IMR-90 (cell line): ENCODE measurements at regions not wholly inside any gene's neighbourhood (a gene's known extent, or its start where the extent isn't known, plus 50 kb on each side); places are given as distances from the start of the nearest gene placed in this dataset.

Source experiments
- ATAC-seq: fragments of 200-7000 bp; cut with Tn5 transposase; 2 replicates; pipeline ENCODE4 v1.9.1; 2020; ENCODE audit warnings: low read depth, mild to moderate bottlenecking, moderate library complexity
- BruUV-seq: library from RNA; stranded (reverse); fragments of 400-500 nt; replicated peaks from 2 replicates; lab custom pipeline; 2021; lab: Mats Ljungman, UMichigan
- CTCF ChIA-PET: fragments of 300-600 bp; formaldehyde crosslinking; extraction: SDS; loops from one replicate; lab custom pipeline; 2021; ENCODE audit warnings: antibody characterized with exemption; lab: Yijun Ruan, JAX
- POLR2A ChIA-PET: fragments of 300-600 bp; sonication (Branson Sonifier 250); formaldehyde crosslinking; loops from one replicate; lab custom pipeline; 2022; ENCODE audit warnings: antibody characterized with exemption; ENCODE audit not compliant: unreplicated experiment; lab: Charles Lee
- DNase-seq: peaks from one replicate; pipeline ENCODE4 v3.0.0; 2013
- H2AFZ ChIP-seq: replicated peaks from 2 replicates; pipeline ENCODE3; 2013; ENCODE audit warnings: low read length, mild to moderate bottlenecking; ENCODE audit not compliant: poor library complexity
- H2AK5ac ChIP-seq: 2 replicates; pipeline ENCODE4 v1.6.1; 2013; ENCODE audit warnings: low read depth, low read length, inconsistent platforms
- H2AK9ac ChIP-seq: replicated peaks from 2 replicates; pipeline ENCODE3; 2013; ENCODE audit warnings: mild to moderate bottlenecking, low read depth, low read length, moderate library complexity; ENCODE audit not compliant: poor library complexity
- H2BK120ac ChIP-seq: 2 replicates; pipeline ENCODE4 v1.6.1; 2013; ENCODE audit warnings: low read depth, low read length, inconsistent platforms
- H2BK15ac ChIP-seq: 3 replicates; pipeline ENCODE4 v1.6.1; 2013; ENCODE audit warnings: low read depth, low read length, inconsistent platforms
- H2BK20ac ChIP-seq: 2 replicates; pipeline ENCODE4 v1.6.1; 2013; ENCODE audit warnings: low read depth, mild to moderate bottlenecking, inconsistent platforms, low read length, moderate library complexity
- H2BK5ac ChIP-seq: 2 replicates; pipeline ENCODE4 v1.6.1; 2013; ENCODE audit warnings: mild to moderate bottlenecking, low read depth, low read length, inconsistent platforms; ENCODE audit not compliant: poor library complexity, severe bottlenecking
- H3K14ac ChIP-seq: replicated peaks from 2 replicates; pipeline ENCODE4 v1.6.1; 2013; ENCODE audit warnings: low read depth, low read length, inconsistent platforms
- H3K18ac ChIP-seq: 2 replicates; pipeline ENCODE4 v1.6.1; 2013; ENCODE audit warnings: low read depth, low read length, control low read depth
- H3K23ac ChIP-seq: 2 replicates; pipeline ENCODE4 v1.6.1; 2013; ENCODE audit warnings: low read depth, low read length, inconsistent platforms
- H3K27ac ChIP-seq: 2 replicates; pipeline ENCODE4 v1.5.1; 2013; ENCODE audit warnings: mild to moderate bottlenecking, control low read depth, low read length; ENCODE audit not compliant: insufficient read depth
- H3K27me3 ChIP-seq: 2 replicates; pipeline ENCODE4 v1.6.1; 2013; ENCODE audit warnings: low read length; ENCODE audit not compliant: control insufficient read depth, insufficient read depth
- H3K36me3 ChIP-seq: 2 replicates; pipeline ENCODE4 v1.6.1; 2013; ENCODE audit warnings: low read length, mixed read lengths; ENCODE audit not compliant: control insufficient read depth, insufficient read depth
- H3K4ac ChIP-seq: 2 replicates; pipeline ENCODE4 v1.6.1; 2013; ENCODE audit warnings: low read depth, low read length, inconsistent platforms
- H3K4me1 ChIP-seq: 2 replicates; pipeline ENCODE4 v1.6.1; 2013; ENCODE audit warnings: low read length, mixed read lengths; ENCODE audit not compliant: control insufficient read depth, insufficient read depth
- H3K4me2 ChIP-seq: 2 replicates; pipeline ENCODE4 v1.6.1; 2013; ENCODE audit warnings: low read depth, mild to moderate bottlenecking, control low read depth, low read length, moderate library complexity
- H3K4me3 ChIP-seq: 2 replicates; pipeline ENCODE4 v1.5.1; 2013; ENCODE audit warnings: low read depth, mild to moderate bottlenecking, control low read depth, low read length, moderate library complexity; ENCODE audit not compliant: insufficient read depth
- H3K56ac ChIP-seq: 2 replicates; pipeline ENCODE4 v1.6.1; 2013; ENCODE audit warnings: low read length, inconsistent platforms; ENCODE audit not compliant: insufficient read depth; ENCODE audit errors: extremely low read depth
- H3K79me1 ChIP-seq, 2 experiments: 2 replicates each; pipeline ENCODE4 v1.6.1; 2013; ENCODE audit warnings: low read length in 2 of 2, inconsistent platforms in 1 of 2, low read depth in 1 of 2
- H3K9ac ChIP-seq: 2 replicates; pipeline ENCODE4 v1.6.1; 2013; ENCODE audit warnings: low read depth, low read length, control low read depth
- H3K9me1 ChIP-seq: 2 replicates; pipeline ENCODE4 v1.6.1; 2013; ENCODE audit warnings: low read length, inconsistent platforms; ENCODE audit not compliant: insufficient read depth
- H3K9me3 ChIP-seq: 2 replicates; pipeline ENCODE4 v1.6.1; 2013; ENCODE audit warnings: low read length; ENCODE audit not compliant: control insufficient read depth, insufficient read depth
- H4K20me1 ChIP-seq: 2 replicates; pipeline ENCODE4 v1.6.1; 2013; ENCODE audit warnings: low read length, inconsistent platforms; ENCODE audit not compliant: insufficient read depth
- H4K5ac ChIP-seq: 2 replicates; pipeline ENCODE4 v1.6.1; 2013; ENCODE audit warnings: mild to moderate bottlenecking, low read depth, low read length, control low read depth
- H4K8ac ChIP-seq, 2 experiments: 2 replicates each; pipeline ENCODE4 v1.6.1; 2013; ENCODE audit warnings: low read depth in 2 of 2, low read length in 2 of 2, control low read depth in 1 of 2, inconsistent platforms in 1 of 2
- H4K91ac ChIP-seq: 2 replicates; pipeline ENCODE4 v1.6.1; 2013; ENCODE audit warnings: low read depth, low read length, inconsistent platforms; ENCODE audit not compliant: insufficient read depth
- BHLHE40 ChIP-seq: fragments of 150-350 bp; IDR thresholded peaks from 2 replicates; pipeline ENCODE4 v1.6.1; 2016; ENCODE audit warnings: mild to moderate bottlenecking, low read depth, low read length
- CTCF ChIP-seq: conservative IDR thresholded peaks from 2 replicates; pipeline ENCODE4 v1.5.1; 2012; ENCODE audit warnings: mild to moderate bottlenecking, low read depth, low read length, improper control_type of control experiment
- USF2 ChIP-seq: fragments of 150-350 bp; IDR thresholded peaks from 2 replicates; pipeline ENCODE4 v1.6.1; 2017; ENCODE audit warnings: mild to moderate bottlenecking, antibody characterized with exemption, low read length, low read depth
- WGBS, 2 experiments: methylation state at CpG; one replicate each; pipeline versions ENCODE4 v1.1.5 to v1.1.7; 2013; ENCODE audit warnings: missing lambda C conversion rate in 2 of 2; ENCODE audit not compliant: insufficient read length in 1 of 2; ENCODE audit errors: extremely low coverage in 2 of 2; 5-methylcytosine and 5-hydroxymethylcytosine counted together
- dilution Hi-C: fragments of 300-500 bp; cut with HindIII; formaldehyde crosslinking; loops from one replicate; pipeline ENCODE4 v1.14.3; 2018; ENCODE audit warnings: low sequenced_read_pairs; ENCODE audit not compliant: unreplicated experiment
- in situ Hi-C: fragments of 300-500 bp; cut with MboI; formaldehyde crosslinking; loops from 3 replicates; pipeline ENCODE4 v1.14.3; 2019; ENCODE audit warnings: low sequenced_read_pairs, inconsistent platforms, mixed read lengths
- intact Hi-C: fragments of 100-400 bp; cut with micrococcal nuclease; formaldehyde crosslinking; loops from 2 replicates; pipeline ENCODE4 v1.10.0; 2022

GRCh38 chr6:96391776-96392360 is 129.7 kb upstream of the UFL1 start:
- Histone ChIP-seq H2AK5ac (no peak overlapping the region), H4K20me1 (no peaks in the 10 kb centered on the region), H3K4me3 (no peak overlapping the region), H3K4me2 (no peak overlapping the region), H3K79me1 (no peaks in the 10 kb centered on the region), H4K5ac (no peak overlapping the region), H3K9me1 (no peaks in the 10 kb centered on the region), H3K36me3 (no peaks in the 10 kb centered on the region), H3K4ac (no peak overlapping the region), H2BK20ac (no peak overlapping the region), H3K14ac (no peak overlapping the region), H3K18ac (no peak overlapping the region), H3K56ac (no peak overlapping the region), H2AFZ (peak overlapping the region; percentile 24), H3K9me3 (peaks cover 7% of the 10 kb centered on the region), H3K27ac (no peak overlapping the region), H4K91ac (no peak overlapping the region), H4K8ac (no peak overlapping the region), H3K9ac (no peak overlapping the region), H2AK9ac (no peak overlapping the region), H2BK5ac (no peak overlapping the region), H3K4me1 (no peaks in the 10 kb centered on the region), H2BK120ac (no peak overlapping the region), H3K27me3 (no peaks in the 10 kb centered on the region), H3K23ac (no peak overlapping the region), H2BK15ac (no peak overlapping the region)
- no TSS peak for BruUV-seq
- ATAC-seq = no peak
- no peak for DNase-seq
- ChIA-PET POLR2A (no interaction called here), CTCF (no interaction called here)
- dilution Hi-C loops = no loop called here
- 20% methylated on average over 1 of the region's 9 CpGs; no CpG with 5 or more reads in 1 of the 2 experiments for WGBS, 2 experiments
- intact Hi-C loops = no loop called here
- in situ Hi-C loops = no loop called here
- TF ChIP-seq USF2 (no peak), BHLHE40 (no peak), CTCF (no peak)
